Chondrocyte (in vitro differentiated cells): ENCODE measurements at regions not wholly inside any gene's neighbourhood (a gene's known extent, or its start where the extent isn't known, plus 50 kb on each side); places are given as distances from the start of the nearest gene placed in this dataset.

Experiments used
- DNase-seq: peaks from one replicate; pipeline ENCODE4 v3.0.0; 2021; ENCODE audit warnings: mixed read lengths, low spot score
- H3K27ac Mint-ChIP-seq: one replicate; pipeline ENCODE4 v1.8.0; 2021; ENCODE audit warnings: mild to moderate bottlenecking, moderate library complexity, mixed read lengths; ENCODE audit not compliant: unreplicated experiment
- H3K27me3 Mint-ChIP-seq: 2 replicates; pipeline ENCODE4 v1.8.0; 2021; ENCODE audit warnings: low read depth, mixed read lengths
- H3K36me3 Mint-ChIP-seq: 2 replicates; pipeline ENCODE4 v1.8.0; 2021; ENCODE audit warnings: low read depth, mixed read lengths
- H3K4me1 Mint-ChIP-seq: 2 replicates; pipeline ENCODE4 v1.8.0; 2021; ENCODE audit warnings: low read depth, mild to moderate bottlenecking, mixed read lengths
- H3K4me3 Mint-ChIP-seq: one replicate; pipeline ENCODE4 v1.8.0; 2021; ENCODE audit warnings: mild to moderate bottlenecking, moderate library complexity, mixed read lengths; ENCODE audit not compliant: unreplicated experiment
- H3K9me3 Mint-ChIP-seq: 2 replicates; pipeline ENCODE4 v1.8.0; 2021; ENCODE audit warnings: low read depth, mixed read lengths
- CTCF ChIP-seq: fragments of 200-600 bp; sonication (generic); IDR thresholded peaks from 2 replicates; pipeline ENCODE4 v1.5.0; 2021; ENCODE audit warnings: antibody characterized with exemption, mild to moderate bottlenecking, moderate library complexity

GRCh38 chr2:30324245-30324908 lies 93.0 kb downstream of the LBH start:
- no peak for DNase-seq
- H3K9me3 Mint-ChIP-seq: no peaks in the 10 kb centered on the region
- H3K4me1 Mint-ChIP-seq: peaks cover 7% of the 10 kb centered on the region
- no peak for TF ChIP-seq CTCF
- H3K36me3 Mint-ChIP-seq: no peaks in the 10 kb centered on the region
- no peaks in the 10 kb centered on the region for H3K27me3 Mint-ChIP-seq
- H3K27ac Mint-ChIP-seq: no peak overlapping the region
- H3K4me3 Mint-ChIP-seq: no peak overlapping the region

DNA sequence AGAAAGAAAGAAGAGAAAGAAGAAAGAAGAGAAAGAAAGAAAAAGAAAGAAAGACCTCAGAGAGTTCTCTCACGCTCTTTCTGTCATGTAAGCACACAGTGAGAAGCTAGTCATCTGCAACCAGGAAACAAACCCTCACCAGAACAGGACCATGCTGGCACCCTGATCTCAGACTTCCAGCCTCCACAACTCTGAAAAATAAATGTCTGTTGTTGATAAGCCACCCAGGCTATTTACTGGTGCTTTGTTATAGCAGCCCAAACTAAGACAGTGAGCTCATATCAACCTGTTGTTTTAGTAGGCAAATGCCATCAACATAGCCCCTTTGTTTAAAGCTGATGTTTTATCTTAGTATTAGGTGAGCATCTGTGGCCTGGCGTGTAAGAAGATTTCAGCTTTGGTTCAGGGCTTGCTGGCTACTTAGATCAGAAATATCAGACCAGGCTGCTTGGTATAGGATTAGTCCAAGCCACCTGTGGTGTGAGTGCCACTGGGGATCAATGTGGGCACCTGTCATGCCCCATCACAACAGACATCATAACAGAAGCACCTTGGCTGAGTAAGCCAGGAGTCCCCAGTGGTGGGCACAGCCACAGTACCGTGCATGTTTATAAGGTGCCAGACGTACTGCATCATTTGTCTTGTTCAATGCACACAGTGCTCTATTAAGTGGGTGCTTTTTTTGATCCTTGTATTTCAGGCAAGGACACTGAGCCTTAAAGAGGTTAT lies 94.4 kb downstream of the LBH start:
- Mint-ChIP-seq H3K4me3 (no peak overlapping the region), H3K9me3 (no peaks in the 10 kb centered on the region), H3K36me3 (no peaks in the 10 kb centered on the region), H3K27me3 (no peaks in the 10 kb centered on the region), H3K27ac (no peak overlapping the region), H3K4me1 (peaks cover 5% of the 10 kb centered on the region)
- no peak for DNase-seq
- TF ChIP-seq CTCF: no peak

- no peaks in the 10 kb centered on the region for H3K27me3 Mint-ChIP-seq
- H3K27ac Mint-ChIP-seq: no peak overlapping the region
- H3K9me3 Mint-ChIP-seq: no peaks in the 10 kb centered on the region
- no peak for DNase-seq
- no peak overlapping the region for H3K4me3 Mint-ChIP-seq
- TF ChIP-seq CTCF: no peak
- peaks cover 2% of the 10 kb centered on the region for H3K4me1 Mint-ChIP-seq
- no peaks in the 10 kb centered on the region for H3K36me3 Mint-ChIP-seq
Measured at GRCh38 chr2:30326497-30326896, 95.2 kb downstream of the LBH start.

DNA sequence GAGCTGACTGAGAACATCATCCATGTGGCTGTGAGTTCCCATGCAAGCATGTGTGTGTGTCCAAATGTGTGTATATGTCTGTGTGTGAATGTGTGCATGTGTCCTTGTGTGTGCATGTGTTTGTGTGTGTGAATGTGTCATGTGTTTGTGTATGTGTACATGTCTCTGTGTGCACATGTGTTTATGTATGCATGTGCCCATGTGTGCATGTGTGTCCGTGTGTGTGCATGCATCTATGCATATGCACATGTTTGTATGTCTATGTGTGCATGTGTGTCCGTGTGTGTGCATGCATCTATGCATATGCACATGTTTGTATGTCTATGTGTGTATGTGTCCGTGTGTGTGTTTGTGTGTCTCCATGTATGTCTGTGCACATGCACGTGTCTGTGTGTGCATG lies 99.7 kb downstream of the LBH start:
- Mint-ChIP-seq H3K4me3 (no peak overlapping the region), H3K27ac (no peak overlapping the region), H3K4me1 (no peaks in the 10 kb centered on the region), H3K9me3 (no peaks in the 10 kb centered on the region), H3K36me3 (no peaks in the 10 kb centered on the region), H3K27me3 (no peaks in the 10 kb centered on the region)
- no peak for TF ChIP-seq CTCF
- DNase-seq: no peak

DNA sequence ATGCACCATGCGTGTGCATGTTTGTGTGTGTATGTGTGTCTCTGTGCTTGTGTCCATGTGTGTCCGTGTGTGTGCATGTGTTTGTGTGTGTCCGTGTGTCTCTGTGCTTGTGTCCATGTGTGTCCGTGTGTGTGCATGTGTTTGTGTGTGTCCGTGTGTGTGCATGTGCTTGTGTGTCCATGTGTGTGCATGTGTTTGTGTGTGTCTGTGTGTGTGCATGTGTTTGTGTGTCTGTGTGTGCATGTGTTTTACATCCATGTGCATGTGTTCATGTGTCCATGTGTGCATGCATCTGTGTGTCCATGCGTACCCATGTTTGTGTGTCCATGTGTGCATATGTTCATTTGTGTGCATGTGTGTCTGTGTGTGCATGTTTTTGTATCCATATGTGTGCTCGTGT lies 100.5 kb downstream of the LBH start:
- DNase-seq: no peak
- Mint-ChIP-seq H3K27ac (no peak overlapping the region), H3K9me3 (no peaks in the 10 kb centered on the region), H3K4me3 (no peak overlapping the region), H3K27me3 (no peaks in the 10 kb centered on the region), H3K36me3 (no peaks in the 10 kb centered on the region), H3K4me1 (peaks cover 1% of the 10 kb centered on the region)
- TF ChIP-seq CTCF: no peak
